ENCODE measurements at regions not wholly inside any gene's neighbourhood (a gene's known extent, or its start where the extent isn't known, plus 50 kb on each side); places are given as distances from the start of the nearest gene placed in this dataset.

DNA sequence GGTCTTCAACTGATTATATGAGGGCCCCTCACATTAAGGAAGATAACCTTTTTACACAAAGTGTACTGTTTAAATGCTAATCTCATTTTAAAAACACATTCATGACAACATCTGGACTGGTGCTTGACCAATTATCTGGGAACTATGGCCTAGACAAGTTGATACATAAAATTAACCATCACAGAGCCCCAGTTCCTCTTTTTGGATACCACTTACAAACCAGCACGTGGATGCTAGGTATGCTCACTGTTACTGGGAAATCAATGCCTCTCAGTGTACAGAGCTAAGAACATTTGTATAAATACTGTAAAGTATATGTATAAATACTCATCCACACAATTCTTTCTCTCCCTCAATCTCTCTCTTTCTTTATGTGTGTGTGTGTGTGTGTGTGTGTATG lies 1217.8 kb upstream of the LRRTM3 start:
- ChIA-PET CTCF (ENCODE audit: low intra/inter-chr PET ratio, low total read pairs) (no interaction called here), POLR2A (no interaction called here)
- 14% methylated on average over 1 of the region's 1 CpG for WGBS (ENCODE audit: low lambda C conversion rate)
- in situ Hi-C loops (cut with HindIII; ENCODE audit: extremely low pct_ligation_motif_present, low pct_unique_long_range_greater_than_20kb), result no loop called here
- FAIRE-seq (no peak), ATAC-seq (no peak), DNase-seq (ENCODE audit: low spot score) (no peak)
- TF ChIP-seq ATF1 (CRISPR knock-in tag; IDR thresholded peaks at IDR 0.05) (no peak), RAD51 (IDR thresholded peaks at IDR 0.05; ENCODE audit: borderline replicate concordance) (no peak), KLF9 (CRISPR knock-in tag; IDR thresholded peaks at IDR 0.05; ENCODE audit: low read depth) (no peak), ZNF670 (CRISPR knock-in tag; IDR thresholded peaks at IDR 0.05; ENCODE audit: borderline replicate concordance) (no peak), ZNF124 (CRISPR knock-in tag; IDR thresholded peaks at IDR 0.05) (no peak), REXO4 (CRISPR knock-in tag; IDR thresholded peaks at IDR 0.05; ENCODE audit: borderline replicate concordance) (no peak), MAFK (conservative IDR thresholded peaks at IDR 0.05 in 1 of 2, IDR thresholded peaks at IDR 0.05 in 1 of 2; ENCODE audit: low read length in 2 of 2) (no peak), ZNF777 (CRISPR knock-in tag; IDR thresholded peaks at IDR 0.05) (no peak)
- TF ChIP-seq, protein P1, sequence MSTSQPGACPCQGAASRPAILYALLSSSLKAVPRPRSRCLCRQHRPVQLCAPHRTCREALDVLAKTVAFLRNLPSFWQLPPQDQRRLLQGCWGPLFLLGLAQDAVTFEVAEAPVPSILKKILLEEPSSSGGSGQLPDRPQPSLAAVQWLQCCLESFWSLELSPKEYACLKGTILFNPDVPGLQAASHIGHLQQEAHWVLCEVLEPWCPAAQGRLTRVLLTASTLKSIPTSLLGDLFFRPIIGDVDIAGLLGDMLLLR (CRISPR knock-in tag; IDR thresholded peaks at IDR 0.05), result no peak
- TF ChIP-seq, protein P2, sequence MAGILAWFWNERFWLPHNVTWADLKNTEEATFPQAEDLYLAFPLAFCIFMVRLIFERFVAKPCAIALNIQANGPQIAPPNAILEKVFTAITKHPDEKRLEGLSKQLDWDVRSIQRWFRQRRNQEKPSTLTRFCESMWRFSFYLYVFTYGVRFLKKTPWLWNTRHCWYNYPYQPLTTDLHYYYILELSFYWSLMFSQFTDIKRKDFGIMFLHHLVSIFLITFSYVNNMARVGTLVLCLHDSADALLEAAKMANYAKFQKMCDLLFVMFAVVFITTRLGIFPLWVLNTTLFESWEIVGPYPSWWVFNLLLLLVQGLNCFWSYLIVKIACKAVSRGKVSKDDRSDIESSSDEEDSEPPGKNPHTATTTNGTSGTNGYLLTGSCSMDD (CRISPR knock-in tag; IDR thresholded peaks at IDR 0.05), result no peak
- Histone ChIP-seq H3K27me3 (ENCODE audit: control insufficient read depth in 1 of 2, insufficient read depth in 2 of 2, low read length in 2 of 2) (no peaks in the 10 kb centered on the region), H4K20me1 (ENCODE audit: insufficient read depth, low read length) (no peaks in the 10 kb centered on the region), H3K4me1 (ENCODE audit: insufficient read depth, low read length) (no peaks in the 10 kb centered on the region), H3K4me3 (replicated peaks in 1 of 3; ENCODE audit: insufficient read depth in 1 of 3, low read depth in 2 of 3, low read length in 3 of 3) (no peak overlapping the region), H3K36me3 (replicated peaks in 1 of 2; ENCODE audit: control insufficient read depth in 1 of 2, insufficient read depth in 2 of 2, low read length in 2 of 2) (no peaks in the 10 kb centered on the region), H3K4me2 (ENCODE audit: low read depth, low read length) (no peak overlapping the region), H2AFZ (ENCODE audit: low read length) (no peak overlapping the region), H3K9me3 (ENCODE audit: low read length) (no peaks in the 10 kb centered on the region), H3K27ac (ENCODE audit: extremely low read length, insufficient read depth, low read length) (no peak overlapping the region), H3K9ac (ENCODE audit: insufficient read depth, low read depth, low read length) (no peak overlapping the region), H3K79me2 (ENCODE audit: insufficient read depth, low read length) (no peaks in the 10 kb centered on the region)
- no TSS peak for BruUV-seq (replicated peaks)
- intact Hi-C loops (cut with micrococcal nuclease; ENCODE audit: unreplicated experiment), result no loop called here

All from HepG2 (cell line).